HG03103 (cell line): ENCODE measurements at regions not wholly inside any gene's neighbourhood (a gene's known extent, or its start where the extent isn't known, plus 50 kb on each side); places are given as distances from the start of the nearest gene placed in this dataset.

Experiments used
- ATAC-seq: cut with Tn5 transposase; IDR thresholded peaks from one replicate; pipeline ENCODE4 v1.9.1; 2021; ENCODE audit warnings: low read depth; ENCODE audit not compliant: unreplicated experiment

GRCh38 chr9:81741103-81741502 lies 51.8 kb upstream of the TLE1 start:
- ATAC-seq: no peak

- ATAC-seq: no peak
Observed at GRCh38 chr9:81748091-81748490, 58.7 kb upstream of the TLE1 start.

- no peak for ATAC-seq
Observed at GRCh38 chr9:81753436-81753835, 64.1 kb upstream of the TLE1 start.

GRCh38 chr9:81754245-81754644 lies 64.9 kb upstream of the TLE1 start:
- ATAC-seq: no peak

GRCh38 chr9:81755721-81756120 lies 66.4 kb upstream of the TLE1 start:
- ATAC-seq: no peak

- no peak for ATAC-seq
Observed at GRCh38 chr9:81756561-81756960, 67.2 kb upstream of the TLE1 start.

- ATAC-seq: no peak
Observed at GRCh38 chr9:81758123-81758797, 68.9 kb upstream of the TLE1 start.

GRCh38 chr9:81759680-81760215 lies 70.4 kb upstream of the TLE1 start:
- no peak for ATAC-seq

- ATAC-seq: no peak
Observed at GRCh38 chr9:81767921-81768320, 78.6 kb upstream of the TLE1 start.

- ATAC-seq: no peak
Observed at GRCh38 chr9:81771571-81771970, 82.2 kb upstream of the TLE1 start.

GRCh38 chr9:81772144-81772543 lies 82.8 kb upstream of the TLE1 start:
- no peak for ATAC-seq

GRCh38 chr9:81776390-81776789 lies 87.0 kb upstream of the TLE1 start:
- ATAC-seq: no peak

- ATAC-seq: no peak
Observed at GRCh38 chr9:81776834-81777233, 87.5 kb upstream of the TLE1 start.

GRCh38 chr9:81777482-81777881 lies 88.1 kb upstream of the TLE1 start:
- no peak for ATAC-seq

GRCh38 chr9:81782313-81782995 lies 93.1 kb upstream of the TLE1 start:
- ATAC-seq: no peak

GRCh38 chr9:81787747-81788632 lies 98.6 kb upstream of the TLE1 start:
- no peak for ATAC-seq

- ATAC-seq: no peak
Observed at GRCh38 chr9:81789721-81790120, 100.4 kb upstream of the TLE1 start.

- no peak for ATAC-seq
Observed at GRCh38 chr9:81790166-81790565, 100.8 kb upstream of the TLE1 start.

- no peak for ATAC-seq
Observed at GRCh38 chr9:81791076-81791475, 101.7 kb upstream of the TLE1 start.

GRCh38 chr9:81798606-81799005 lies 109.3 kb upstream of the TLE1 start:
- no peak for ATAC-seq

- no peak for ATAC-seq
Observed at GRCh38 chr9:81801190-81801589, 111.8 kb upstream of the TLE1 start.
